ENCODE measurements at regions not wholly inside any gene's neighbourhood (a gene's known extent, or its start where the extent isn't known, plus 50 kb on each side); places are given as distances from the start of the nearest gene placed in this dataset.

GRCh38 chr12:89038831-89039512 lies 313.3 kb downstream of the DUSP6 start:
- Histone ChIP-seq H3K4me1 (ENCODE audit: insufficient read depth, low read length) (peaks cover 28% of the 10 kb centered on the region), H3K4me3 (ENCODE audit: low read length in 2 of 2) (no peak overlapping the region), H3K27me3 (ENCODE audit: insufficient read depth, low read length) (no peaks in the 10 kb centered on the region), H3K36me3 (ENCODE audit: insufficient read depth, low read length) (no peaks in the 10 kb centered on the region), H3K27ac (ENCODE audit: low read depth, low read length) (no peak overlapping the region), H3K9me3 (ENCODE audit: control insufficient read depth in 1 of 2, low read length in 2 of 2) (no peaks in the 10 kb centered on the region)
- Mint-ChIP-seq H3K4me3 (peak overlapping the region in 1 of 8 donors; percentile 37), H3K9me3 (no peaks in the 10 kb centered on the region), H3K27ac (peak overlapping the region in 3 of 7 donors; percentile 38 to 80 (median 39)), H3K36me3 (no peaks in the 10 kb centered on the region), H3K27me3 (peaks cover 0 to 1% of the 10 kb centered on the region in 2 donors), H3K4me1 (peaks cover 26 to 37% (median 26%) of the 10 kb centered on the region in 4 donors)
- ChIA-PET CTCF (ENCODE audit: partially characterized antibody) (interaction anchor here (0.6 to 6.4 kb wide), 8 partner anchors 8 to 487 kb away, joined by 3 to 40 read pairs (median 4); partner anchors contain the start of genes GALNT4 and POC1B), POLR2A (ENCODE audit: partially characterized antibody) (interaction anchor here (0.7 to 1.8 kb wide), 3 partner anchors 206 to 488 kb away, joined by 3 to 6 read pairs (median 4); no protein-coding TSS in a partner anchor)
- intact Hi-C loops (cut with micrococcal nuclease), result no loop called here
- no peak for DNase-seq

DNA sequence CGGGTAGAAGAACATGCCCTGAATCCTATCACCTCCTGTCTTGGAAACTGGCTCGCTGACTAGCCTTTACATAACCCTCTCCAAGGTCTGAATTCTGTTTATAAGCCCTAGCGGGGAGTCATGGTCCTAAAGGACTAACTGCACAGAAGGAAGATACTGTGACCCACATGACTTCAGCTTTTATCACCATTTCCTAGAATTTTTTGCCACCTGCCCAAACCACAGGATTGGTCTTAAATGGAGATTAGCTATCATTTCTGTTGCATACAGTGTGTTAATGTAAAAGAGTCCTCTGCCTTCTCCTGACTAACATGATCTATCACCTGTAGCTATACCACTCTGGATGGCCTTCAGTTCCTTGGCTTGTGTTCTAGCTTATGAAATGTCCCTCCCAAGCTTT lies 319.2 kb downstream of the DUSP6 start:
- intact Hi-C loops (cut with micrococcal nuclease), result no loop called here
- ChIA-PET CTCF (ENCODE audit: partially characterized antibody) (interaction anchor here (1.4 to 1.8 kb wide), 3 partner anchors 13 to 429 kb away, joined by 5 to 11 read pairs (median 6); no protein-coding TSS in a partner anchor), POLR2A (ENCODE audit: partially characterized antibody) (no interaction called here)
- H3K27me3 Mint-ChIP-seq, result peaks cover 1 to 2% of the 10 kb centered on the region in 2 donors
- H3K27ac ChIP-seq (ENCODE audit: low read depth, low read length), result no peak overlapping the region
- H3K27ac Mint-ChIP-seq, result no peak overlapping the region
- H3K27me3 ChIP-seq (ENCODE audit: insufficient read depth, low read length), result no peaks in the 10 kb centered on the region
- H3K4me3 ChIP-seq (ENCODE audit: low read length in 2 of 2), result no peak overlapping the region
- no peaks in the 10 kb centered on the region for H3K4me1 ChIP-seq (ENCODE audit: insufficient read depth, low read length)
- H3K36me3 Mint-ChIP-seq, result no peaks in the 10 kb centered on the region
- H3K9me3 Mint-ChIP-seq, result no peaks in the 10 kb centered on the region
- no peaks in the 10 kb centered on the region for H3K9me3 ChIP-seq (ENCODE audit: control insufficient read depth in 1 of 2, low read length in 2 of 2)
- H3K4me3 Mint-ChIP-seq, result no peak overlapping the region
- no peak for DNase-seq
- peaks cover 0 to under 1% (median 0%) of the 10 kb centered on the region in 4 donors for H3K4me1 Mint-ChIP-seq
- no peaks in the 10 kb centered on the region for H3K36me3 ChIP-seq (ENCODE audit: insufficient read depth, low read length)

DNA sequence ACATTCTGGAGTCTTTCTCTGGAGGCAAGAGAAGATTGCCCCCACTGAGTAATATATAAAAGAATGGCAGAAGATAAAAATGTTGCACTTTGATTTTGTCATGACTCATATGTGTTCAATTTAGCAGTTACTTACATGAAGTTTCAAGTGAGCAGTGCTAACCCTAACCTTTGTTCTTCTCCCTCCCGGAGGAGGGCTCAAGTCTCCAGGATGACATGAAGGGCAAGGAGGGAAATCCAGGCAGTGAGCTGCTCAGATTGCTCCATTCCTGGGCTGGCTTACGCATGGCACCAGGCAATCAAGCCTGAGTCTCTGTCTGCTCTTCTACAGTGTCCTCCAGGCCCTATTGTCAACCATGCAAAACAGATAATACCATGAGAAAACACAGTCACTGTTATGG lies 322.3 kb downstream of the DUSP6 start:
- no peaks in the 10 kb centered on the region for H3K9me3 Mint-ChIP-seq
- ChIA-PET POLR2A (ENCODE audit: partially characterized antibody) (no interaction called here), CTCF (ENCODE audit: partially characterized antibody) (interaction anchor here (1.0 to 4.5 kb wide), 4 partner anchors 11 to 498 kb away, joined by 3 to 22 read pairs (median 4); no protein-coding TSS in a partner anchor)
- Histone ChIP-seq H3K4me3 (ENCODE audit: low read length in 2 of 2) (no peak overlapping the region), H3K27ac (ENCODE audit: low read depth, low read length) (no peak overlapping the region), H3K4me1 (ENCODE audit: insufficient read depth, low read length) (no peaks in the 10 kb centered on the region), H3K27me3 (ENCODE audit: insufficient read depth, low read length) (no peaks in the 10 kb centered on the region), H3K36me3 (ENCODE audit: insufficient read depth, low read length) (no peaks in the 10 kb centered on the region), H3K9me3 (ENCODE audit: control insufficient read depth in 1 of 2, low read length in 2 of 2) (no peaks in the 10 kb centered on the region)
- peaks cover 1 to 2% of the 10 kb centered on the region in 2 donors for H3K27me3 Mint-ChIP-seq
- intact Hi-C loops (cut with micrococcal nuclease), result no loop called here
- H3K36me3 Mint-ChIP-seq, result no peaks in the 10 kb centered on the region
- no peak overlapping the region for H3K27ac Mint-ChIP-seq
- H3K4me3 Mint-ChIP-seq, result no peak overlapping the region
- DNase-seq, result no peak
- no peaks in the 10 kb centered on the region for H3K4me1 Mint-ChIP-seq

DNA sequence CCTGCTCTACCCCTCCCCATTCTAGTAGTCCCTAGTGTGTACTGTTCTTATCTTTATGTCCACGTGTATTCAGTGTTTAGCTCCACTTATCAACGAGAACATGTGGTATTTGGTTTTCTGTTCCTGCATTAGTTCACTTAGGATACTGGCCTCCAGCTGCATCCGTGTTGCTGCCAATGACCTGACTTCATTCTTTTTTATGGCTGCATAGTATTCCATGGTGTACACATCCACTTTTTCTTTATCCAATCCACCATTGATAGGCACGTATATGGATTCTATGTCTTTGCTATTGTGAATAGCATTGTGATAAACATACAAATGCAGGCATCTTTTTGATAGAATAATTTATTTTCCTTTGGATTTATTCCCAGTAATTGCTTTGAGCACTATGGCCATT lies 327.7 kb downstream of the DUSP6 start:
- H3K36me3 Mint-ChIP-seq, result no peaks in the 10 kb centered on the region
- no peaks in the 10 kb centered on the region for H3K27me3 Mint-ChIP-seq
- no peak overlapping the region for H3K27ac Mint-ChIP-seq
- no peak for DNase-seq
- no peaks in the 10 kb centered on the region for H3K9me3 Mint-ChIP-seq
- Histone ChIP-seq H3K4me1 (ENCODE audit: insufficient read depth, low read length) (peaks cover 3% of the 10 kb centered on the region), H3K36me3 (ENCODE audit: insufficient read depth, low read length) (no peaks in the 10 kb centered on the region), H3K4me3 (ENCODE audit: low read length in 2 of 2) (no peak overlapping the region), H3K27ac (ENCODE audit: low read depth, low read length) (no peak overlapping the region), H3K27me3 (ENCODE audit: insufficient read depth, low read length) (no peaks in the 10 kb centered on the region), H3K9me3 (ENCODE audit: control insufficient read depth in 1 of 2, low read length in 2 of 2) (no peaks in the 10 kb centered on the region)
- no peak overlapping the region for H3K4me3 Mint-ChIP-seq
- POLR2A ChIA-PET (ENCODE audit: partially characterized antibody), result no interaction called here
- no peaks in the 10 kb centered on the region for H3K4me1 Mint-ChIP-seq
- intact Hi-C loops (cut with micrococcal nuclease), result no loop called here
- CTCF ChIA-PET (ENCODE audit: partially characterized antibody), result interaction anchor here (1.0 to 1.7 kb wide), 2 partner anchors 438 to 500 kb away, joined by 3 to 4 read pairs; partner anchors contain the start of gene GALNT4

DNA sequence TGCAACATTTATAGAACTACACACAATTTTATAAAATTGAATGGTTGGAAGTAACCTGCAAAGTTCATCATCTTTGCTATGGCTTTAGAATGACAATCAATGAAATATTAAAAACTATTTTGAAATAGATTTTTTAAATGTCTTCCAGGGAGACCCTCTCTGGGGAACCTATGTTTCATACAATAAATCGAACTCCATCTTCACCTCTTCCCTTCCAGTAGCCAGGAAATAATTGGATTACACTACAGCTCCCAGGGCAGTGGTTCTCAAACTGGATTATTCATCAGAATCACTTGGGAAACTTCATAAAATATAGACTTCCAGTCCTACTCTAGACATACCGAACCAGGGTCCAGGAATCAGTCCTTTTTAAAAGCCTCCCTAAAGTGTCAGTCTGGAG lies 328.4 kb downstream of the DUSP6 start:
- H3K27ac ChIP-seq (ENCODE audit: low read depth, low read length), result no peak overlapping the region
- Mint-ChIP-seq H3K4me3 (no peak overlapping the region), H3K4me1 (peaks cover 0 to 1% (median 0%) of the 10 kb centered on the region in 4 donors), H3K27me3 (no peaks in the 10 kb centered on the region), H3K36me3 (no peaks in the 10 kb centered on the region), H3K9me3 (no peaks in the 10 kb centered on the region), H3K27ac (no peak overlapping the region)
- DNase-seq, result no peak
- H3K4me3 ChIP-seq (ENCODE audit: low read length in 2 of 2), result no peak overlapping the region
- H3K9me3 ChIP-seq (ENCODE audit: control insufficient read depth in 1 of 2, low read length in 2 of 2), result no peaks in the 10 kb centered on the region
- no peaks in the 10 kb centered on the region for H3K27me3 ChIP-seq (ENCODE audit: insufficient read depth, low read length)
- intact Hi-C loops (cut with micrococcal nuclease), result no loop called here
- POLR2A ChIA-PET (ENCODE audit: partially characterized antibody), result no interaction called here
- H3K4me1 ChIP-seq (ENCODE audit: insufficient read depth, low read length), result peaks cover 10% of the 10 kb centered on the region
- no peaks in the 10 kb centered on the region for H3K36me3 ChIP-seq (ENCODE audit: insufficient read depth, low read length)
- CTCF ChIA-PET (ENCODE audit: partially characterized antibody), result interaction anchor here (1.0 to 1.7 kb wide), 3 partner anchors 438 to 500 kb away, joined by 3 to 10 read pairs (median 4); partner anchors contain the start of gene GALNT4

GRCh38 chr12:89020689-89021088 lies 331.6 kb downstream of the DUSP6 start:
- Histone ChIP-seq H3K36me3 (ENCODE audit: insufficient read depth, low read length) (no peaks in the 10 kb centered on the region), H3K4me1 (ENCODE audit: insufficient read depth, low read length) (peaks cover 10% of the 10 kb centered on the region), H3K4me3 (ENCODE audit: low read length in 2 of 2) (no peak overlapping the region), H3K27ac (ENCODE audit: low read depth, low read length) (no peak overlapping the region), H3K27me3 (ENCODE audit: insufficient read depth, low read length) (no peaks in the 10 kb centered on the region), H3K9me3 (ENCODE audit: control insufficient read depth in 1 of 2, low read length in 2 of 2) (no peaks in the 10 kb centered on the region)
- H3K36me3 Mint-ChIP-seq, result no peaks in the 10 kb centered on the region
- ChIA-PET CTCF (ENCODE audit: partially characterized antibody) (interaction anchor here (1.3 to 6.1 kb wide), 10 partner anchors 12 to 506 kb away, joined by 3 to 138 read pairs (median 8); partner anchors contain the start of genes GALNT4 and POC1B), POLR2A (ENCODE audit: partially characterized antibody) (no interaction called here)
- H3K4me1 Mint-ChIP-seq, result peaks cover 0 to 1% (median 0%) of the 10 kb centered on the region in 4 donors
- no peak overlapping the region for H3K4me3 Mint-ChIP-seq
- intact Hi-C loops (cut with micrococcal nuclease), result no loop called here
- no peak overlapping the region for H3K27ac Mint-ChIP-seq
- no peak for DNase-seq
- no peaks in the 10 kb centered on the region for H3K9me3 Mint-ChIP-seq
- H3K27me3 Mint-ChIP-seq, result peaks cover 0 to 2% of the 10 kb centered on the region in 2 donors

DNA sequence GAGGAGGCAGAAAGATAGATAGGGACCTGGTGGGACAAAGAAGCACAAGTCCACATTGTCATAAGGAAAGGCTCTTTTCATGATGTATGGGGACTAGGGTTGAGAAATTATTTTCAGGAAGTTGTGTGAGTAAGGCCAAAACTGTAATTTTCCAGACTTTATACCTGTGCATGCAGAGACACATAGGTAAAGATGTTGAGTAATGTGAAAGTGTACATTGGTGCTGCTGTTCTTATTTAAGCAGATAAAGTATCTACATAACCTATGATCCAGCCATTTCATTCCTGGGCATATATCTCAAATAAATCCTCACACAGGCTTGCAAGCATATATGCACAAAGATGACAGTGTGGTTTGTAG lies 332.2 kb downstream of the DUSP6 start:
- Histone ChIP-seq H3K9me3 (ENCODE audit: control insufficient read depth in 1 of 2, low read length in 2 of 2) (no peaks in the 10 kb centered on the region), H3K27ac (ENCODE audit: low read depth, low read length) (no peak overlapping the region), H3K4me1 (ENCODE audit: insufficient read depth, low read length) (peaks cover 10% of the 10 kb centered on the region), H3K36me3 (ENCODE audit: insufficient read depth, low read length) (no peaks in the 10 kb centered on the region), H3K27me3 (ENCODE audit: insufficient read depth, low read length) (no peaks in the 10 kb centered on the region), H3K4me3 (ENCODE audit: low read length in 2 of 2) (no peak overlapping the region)
- Mint-ChIP-seq H3K4me1 (peaks cover 0 to 1% (median 0%) of the 10 kb centered on the region in 4 donors), H3K4me3 (no peak overlapping the region), H3K27me3 (peaks cover 0 to 2% of the 10 kb centered on the region in 2 donors), H3K27ac (no peak overlapping the region), H3K9me3 (no peaks in the 10 kb centered on the region), H3K36me3 (no peaks in the 10 kb centered on the region)
- no peak for DNase-seq
- ChIA-PET POLR2A (ENCODE audit: partially characterized antibody) (no interaction called here), CTCF (ENCODE audit: partially characterized antibody) (interaction anchor here (1.1 to 6.1 kb wide), 18 partner anchors 9 to 506 kb away, joined by 3 to 138 read pairs (median 6); partner anchors contain the start of genes GALNT4 and POC1B)
- intact Hi-C loops (cut with micrococcal nuclease), result no loop called here

Measured in CD4-positive, alpha-beta memory T cell (primary cell).